ENCODE measurements at regions not wholly inside any gene's neighbourhood (a gene's known extent, or its start where the extent isn't known, plus 50 kb on each side); places are given as distances from the start of the nearest gene placed in this dataset.

- Histone ChIP-seq H3K27ac (ENCODE audit: low read length) (no peak overlapping the region), H3K4me1 (ENCODE audit: control insufficient read depth, insufficient read depth, low read length) (no peaks in the 10 kb centered on the region), H3K36me3 (ENCODE audit: control insufficient read depth, insufficient read depth, low read length) (no peaks in the 10 kb centered on the region), H3K27me3 (ENCODE audit: control insufficient read depth, insufficient read depth, low read length) (no peaks in the 10 kb centered on the region; the same call in 1 of the 2 replicates), H3K9me3 (ENCODE audit: control insufficient read depth, insufficient read depth, low read depth, low read length) (no peaks in the 10 kb centered on the region), H3K4me3 (ENCODE audit: low read depth in 2 of 2, low read length in 2 of 2) (no peak overlapping the region)
- TF ChIP-seq REST (IDR thresholded peaks at IDR 0.05; ENCODE audit: insufficient read depth in 1 of 2, low read depth in 2 of 2, low read length in 1 of 2): no peak
- no peak for TF ChIP-seq CTCF (IDR thresholded peaks at IDR 0.05)
- no peak for TF ChIP-seq SIN3A (IDR thresholded peaks at IDR 0.05; ENCODE audit: borderline replicate concordance, insufficient read depth, low read depth, low read length)
- no peak for TF ChIP-seq POLR2AphosphoS5 (IDR thresholded peaks at IDR 0.05; ENCODE audit: low read depth, low read length)
- TF ChIP-seq TCF7L2 (IDR thresholded peaks at IDR 0.05; ENCODE audit: low read depth, low read length): no peak
- BruUV-seq (replicated peaks): no TSS peak
- ATAC-seq (no peak), DNase-seq (ENCODE audit: low read depth, low spot score) (no peak)
- in situ Hi-C loops (cut with HindIII; ENCODE audit: low pct_unique_long_range_greater_than_20kb, low sequenced_read_pairs) (no loop called here), intact Hi-C loops (cut with micrococcal nuclease; ENCODE audit: unreplicated experiment) (no loop called here)
- ChIA-PET CTCF (no interaction called here), POLR2A (no interaction called here)
These were observed 50.3 kb upstream of the TWIST2 start for GRCh38 chr2:238797537-238797936.
